HEK293 (cell line): ENCODE measurements at regions not wholly inside any gene's neighbourhood (a gene's known extent, or its start where the extent isn't known, plus 50 kb on each side); places are given as distances from the start of the nearest gene placed in this dataset.

Experiments used
- SP3 ChIP-seq: fragments of 450-650 bp; formaldehyde crosslinking; IDR thresholded peaks from 2 replicates; pipeline ENCODE4 v1.5.1; 2016; ENCODE audit warnings: missing biosample characterization, missing genetic modification characterization
- YY2 ChIP-seq: fragments of 450-650 bp; formaldehyde crosslinking; IDR thresholded peaks from 2 replicates; pipeline ENCODE4 v1.5.1; 2016; ENCODE audit warnings: missing biosample characterization, missing genetic modification characterization
- ZBTB8A ChIP-seq: fragments of 450-650 bp; formaldehyde crosslinking; IDR thresholded peaks from 2 replicates; pipeline ENCODE4 v1.5.1; 2016; ENCODE audit warnings: missing biosample characterization, missing genetic modification characterization
- ZNF302 ChIP-seq: fragments of 450-650 bp; formaldehyde crosslinking; IDR thresholded peaks from 2 replicates; pipeline ENCODE4 v1.5.1; 2016; ENCODE audit warnings: missing biosample characterization, missing genetic modification characterization, low read depth
- ZNF335 ChIP-seq: fragments of 450-650 bp; formaldehyde crosslinking; conservative IDR thresholded peaks from 2 replicates; pipeline ENCODE4 v1.5.1; 2016; ENCODE audit warnings: missing biosample characterization, missing genetic modification characterization
- ZNF664 ChIP-seq: fragments of 450-650 bp; formaldehyde crosslinking; IDR thresholded peaks from 2 replicates; pipeline ENCODE4 v1.5.1; 2016; ENCODE audit warnings: missing biosample characterization, missing genetic modification characterization
- ZNF843 ChIP-seq: fragments of 450-650 bp; formaldehyde crosslinking; IDR thresholded peaks from 2 replicates; pipeline ENCODE4 v1.5.1; 2016; ENCODE audit warnings: missing biosample characterization, missing genetic modification characterization
- TF ChIP-seq, protein P1 (sequence below): fragments of 450-650 bp; formaldehyde crosslinking; IDR thresholded peaks from 2 replicates; pipeline ENCODE4 v1.5.1; 2016; ENCODE audit warnings: missing biosample characterization, missing genetic modification characterization
- TF ChIP-seq, protein P2 (sequence below): fragments of 450-650 bp; formaldehyde crosslinking; optimal IDR thresholded peaks from 2 replicates; pipeline ENCODE3; 2016; ENCODE audit warnings: missing biosample characterization, mild to moderate bottlenecking, missing genetic modification characterization

DNA sequence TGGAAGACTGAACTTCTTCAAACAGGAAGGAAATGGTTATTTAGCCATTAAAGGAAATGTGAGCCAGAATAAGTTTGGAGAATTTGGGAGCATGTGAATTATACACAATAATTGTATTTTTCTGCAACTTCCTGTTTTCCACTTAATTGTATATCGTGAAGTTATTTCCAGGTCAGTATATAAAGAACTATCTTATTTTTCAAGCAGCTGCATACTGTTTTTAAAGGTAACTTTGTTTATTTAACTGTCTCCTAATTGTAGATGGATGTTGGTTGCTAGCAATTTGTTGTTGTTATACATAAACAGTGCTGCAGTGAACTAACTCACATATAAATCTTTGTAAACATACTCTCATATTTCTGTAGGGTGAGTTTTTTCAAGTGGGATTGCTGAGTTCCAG, 180.3 kb downstream of the HLX start:
- TF ChIP-seq, protein P1, sequence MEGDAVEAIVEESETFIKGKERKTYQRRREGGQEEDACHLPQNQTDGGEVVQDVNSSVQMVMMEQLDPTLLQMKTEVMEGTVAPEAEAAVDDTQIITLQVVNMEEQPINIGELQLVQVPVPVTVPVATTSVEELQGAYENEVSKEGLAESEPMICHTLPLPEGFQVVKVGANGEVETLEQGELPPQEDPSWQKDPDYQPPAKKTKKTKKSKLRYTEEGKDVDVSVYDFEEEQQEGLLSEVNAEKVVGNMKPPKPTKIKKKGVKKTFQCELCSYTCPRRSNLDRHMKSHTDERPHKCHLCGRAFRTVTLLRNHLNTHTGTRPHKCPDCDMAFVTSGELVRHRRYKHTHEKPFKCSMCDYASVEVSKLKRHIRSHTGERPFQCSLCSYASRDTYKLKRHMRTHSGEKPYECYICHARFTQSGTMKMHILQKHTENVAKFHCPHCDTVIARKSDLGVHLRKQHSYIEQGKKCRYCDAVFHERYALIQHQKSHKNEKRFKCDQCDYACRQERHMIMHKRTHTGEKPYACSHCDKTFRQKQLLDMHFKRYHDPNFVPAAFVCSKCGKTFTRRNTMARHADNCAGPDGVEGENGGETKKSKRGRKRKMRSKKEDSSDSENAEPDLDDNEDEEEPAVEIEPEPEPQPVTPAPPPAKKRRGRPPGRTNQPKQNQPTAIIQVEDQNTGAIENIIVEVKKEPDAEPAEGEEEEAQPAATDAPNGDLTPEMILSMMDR (tag by site-specific recombination): no peak
- TF ChIP-seq ZNF664: no peak
- no peak for TF ChIP-seq YY2 (tag by site-specific recombination)
- TF ChIP-seq ZNF843: no peak
- no peak for TF ChIP-seq ZBTB8A
- TF ChIP-seq ZNF335 (tag by site-specific recombination): no peak
- TF ChIP-seq SP3 (tag by site-specific recombination): no peak
- TF ChIP-seq, protein P2, sequence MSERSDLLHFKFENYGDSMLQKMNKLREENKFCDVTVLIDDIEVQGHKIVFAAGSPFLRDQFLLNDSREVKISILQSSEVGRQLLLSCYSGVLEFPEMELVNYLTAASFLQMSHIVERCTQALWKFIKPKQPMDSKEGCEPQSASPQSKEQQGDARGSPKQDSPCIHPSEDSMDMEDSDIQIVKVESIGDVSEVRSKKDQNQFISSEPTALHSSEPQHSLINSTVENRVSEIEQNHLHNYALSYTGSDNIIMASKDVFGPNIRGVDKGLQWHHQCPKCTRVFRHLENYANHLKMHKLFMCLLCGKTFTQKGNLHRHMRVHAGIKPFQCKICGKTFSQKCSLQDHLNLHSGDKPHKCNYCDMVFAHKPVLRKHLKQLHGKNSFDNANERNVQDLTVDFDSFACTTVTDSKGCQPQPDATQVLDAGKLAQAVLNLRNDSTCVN (tag by site-specific recombination): no peak
- no peak for TF ChIP-seq ZNF302
